Endothelial cell of umbilical vein (primary cell): ENCODE measurements at regions not wholly inside any gene's neighbourhood (a gene's known extent, or its start where the extent isn't known, plus 50 kb on each side); places are given as distances from the start of the nearest gene placed in this dataset.

Experiments
- EZH2 ChIP-seq: IDR thresholded peaks from 2 replicates; pipeline ENCODE4 v1.6.1; 2012; ENCODE audit warnings: borderline replicate concordance, low read depth, mild to moderate bottlenecking, moderate library complexity, low read length, inconsistent platforms; ENCODE audit not compliant: severe bottlenecking
- FOS ChIP-seq: IDR thresholded peaks from 2 replicates; pipeline ENCODE4 v1.6.1; 2011; ENCODE audit warnings: mild to moderate bottlenecking, low read length, moderate library complexity, borderline replicate concordance; ENCODE audit not compliant: insufficient read depth
- GATA2 ChIP-seq: IDR thresholded peaks from 2 replicates; pipeline ENCODE4 v1.7.0; 2011; ENCODE audit warnings: low read depth, mild to moderate bottlenecking, moderate library complexity, mixed read lengths, low read length; ENCODE audit not compliant: insufficient read length, insufficient read depth
- MYC ChIP-seq: IDR thresholded peaks from one replicate; pipeline ENCODE4 v1.6.1; 2011; ENCODE audit warnings: mild to moderate bottlenecking, low read depth, low read length
- POLR2A ChIP-seq: IDR thresholded peaks from 2 replicates; pipeline ENCODE4 v1.6.1; 2012; ENCODE audit warnings: low read depth, mild to moderate bottlenecking, control low read depth, low read length
- POLR2AphosphoS5 ChIP-seq: IDR thresholded peaks from 2 replicates; pipeline ENCODE4 v1.6.1; 2012; ENCODE audit warnings: low read depth, mild to moderate bottlenecking, control low read depth, low read length, moderate library complexity; ENCODE audit not compliant: insufficient read depth
- TF ChIP-seq, protein P1 (sequence below), 2 donors: IDR thresholded peaks; 1 replicate in 1 of 2; 2 replicates in 1 of 2; pipeline ENCODE4 v1.5.1; 2011; ENCODE audit warnings: low read length in 2 of 2, mild to moderate bottlenecking in 2 of 2, moderate library complexity in 2 of 2, control low read depth in 1 of 2, inconsistent platforms in 1 of 2, low read depth in 1 of 2; ENCODE audit not compliant: insufficient read depth in 1 of 2; ENCODE audit errors: extremely low read depth in 1 of 2
- TF ChIP-seq, protein P2 (sequence below): IDR thresholded peaks from 2 replicates; pipeline ENCODE4 v1.6.1; 2011; ENCODE audit not compliant: insufficient read depth, insufficient read length

DNA sequence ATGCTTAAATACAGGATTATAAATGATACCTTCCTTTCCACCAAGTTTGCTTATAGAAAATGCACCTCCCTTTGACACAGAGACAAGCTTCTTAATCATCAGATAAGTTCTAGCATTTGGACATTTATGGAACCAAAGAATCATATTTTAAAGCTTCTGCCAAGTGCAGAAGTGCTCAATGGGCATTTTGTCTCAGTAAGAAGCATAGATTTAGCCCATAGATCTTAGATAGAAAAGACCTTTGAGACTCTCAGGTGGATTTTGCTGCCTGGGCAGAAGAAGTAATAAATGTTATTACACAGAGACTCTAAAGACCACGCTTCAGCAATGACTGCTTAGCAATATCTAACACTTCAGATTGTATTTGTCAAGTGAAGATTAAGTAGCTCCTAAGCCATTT lies 174.6 kb downstream of the VEGFC start:
- TF ChIP-seq FOS (no peak), POLR2A (no peak), GATA2 (no peak), EZH2 (no peak), POLR2AphosphoS5 (no peak), MYC (no peak)
- TF ChIP-seq, protein P1, sequence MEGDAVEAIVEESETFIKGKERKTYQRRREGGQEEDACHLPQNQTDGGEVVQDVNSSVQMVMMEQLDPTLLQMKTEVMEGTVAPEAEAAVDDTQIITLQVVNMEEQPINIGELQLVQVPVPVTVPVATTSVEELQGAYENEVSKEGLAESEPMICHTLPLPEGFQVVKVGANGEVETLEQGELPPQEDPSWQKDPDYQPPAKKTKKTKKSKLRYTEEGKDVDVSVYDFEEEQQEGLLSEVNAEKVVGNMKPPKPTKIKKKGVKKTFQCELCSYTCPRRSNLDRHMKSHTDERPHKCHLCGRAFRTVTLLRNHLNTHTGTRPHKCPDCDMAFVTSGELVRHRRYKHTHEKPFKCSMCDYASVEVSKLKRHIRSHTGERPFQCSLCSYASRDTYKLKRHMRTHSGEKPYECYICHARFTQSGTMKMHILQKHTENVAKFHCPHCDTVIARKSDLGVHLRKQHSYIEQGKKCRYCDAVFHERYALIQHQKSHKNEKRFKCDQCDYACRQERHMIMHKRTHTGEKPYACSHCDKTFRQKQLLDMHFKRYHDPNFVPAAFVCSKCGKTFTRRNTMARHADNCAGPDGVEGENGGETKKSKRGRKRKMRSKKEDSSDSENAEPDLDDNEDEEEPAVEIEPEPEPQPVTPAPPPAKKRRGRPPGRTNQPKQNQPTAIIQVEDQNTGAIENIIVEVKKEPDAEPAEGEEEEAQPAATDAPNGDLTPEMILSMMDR (IDR thresholded peaks at IDR 0.05; ENCODE audit: extremely low read depth in 1 of 2, insufficient read depth in 1 of 2, low read depth in 1 of 2, low read length in 2 of 2), result no peak
- TF ChIP-seq, protein P2, sequence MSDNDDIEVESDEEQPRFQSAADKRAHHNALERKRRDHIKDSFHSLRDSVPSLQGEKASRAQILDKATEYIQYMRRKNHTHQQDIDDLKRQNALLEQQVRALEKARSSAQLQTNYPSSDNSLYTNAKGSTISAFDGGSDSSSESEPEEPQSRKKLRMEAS, result no peak
